Neuronal stem cell (in vitro differentiated cells): ENCODE measurements at regions not wholly inside any gene's neighbourhood (a gene's known extent, or its start where the extent isn't known, plus 50 kb on each side); places are given as distances from the start of the nearest gene placed in this dataset.
"Not testable (repeated sequence)": the region's sequence is repeated elsewhere in the genome, so short reads cannot be mapped to it uniquely, and the experiment has no call there.

ENCODE experiments used
- DNase-seq: peaks from one replicate; pipeline ENCODE4 v3.0.0-alpha.2; 2013; ENCODE audit warnings: low spot score
- H2AFZ ChIP-seq: one replicate; pipeline ENCODE4 v1.6.1; 2013; ENCODE audit warnings: mild to moderate bottlenecking, low read length, inconsistent platforms
- H2AK5ac ChIP-seq: 2 replicates; pipeline ENCODE4 v1.6.1; 2013; ENCODE audit warnings: low read depth, mild to moderate bottlenecking, inconsistent platforms, low read length, moderate library complexity, mixed read lengths
- H2BK120ac ChIP-seq: 2 replicates; pipeline ENCODE4 v1.6.1; 2013; ENCODE audit warnings: low read depth, mild to moderate bottlenecking, inconsistent platforms, low read length, moderate library complexity, mixed read lengths
- H2BK12ac ChIP-seq: one replicate; pipeline ENCODE4 v1.6.1; 2013; ENCODE audit warnings: low read length, inconsistent platforms
- H2BK15ac ChIP-seq: 2 replicates; pipeline ENCODE4 v1.6.1; 2013; ENCODE audit warnings: mild to moderate bottlenecking, low read length, inconsistent platforms, mixed read lengths
- H2BK5ac ChIP-seq: one replicate; pipeline ENCODE4 v1.6.1; 2013; ENCODE audit warnings: inconsistent platforms, mild to moderate bottlenecking, low read length, moderate library complexity
- H3K14ac ChIP-seq: one replicate; pipeline ENCODE4 v1.6.1; 2013; ENCODE audit warnings: low read length, inconsistent platforms
- H3K18ac ChIP-seq: 2 replicates; pipeline ENCODE4 v1.6.1; 2013; ENCODE audit warnings: low read length, inconsistent platforms
- H3K23ac ChIP-seq: 2 replicates; pipeline ENCODE4 v1.6.1; 2013; ENCODE audit warnings: low read depth, mild to moderate bottlenecking, mixed read lengths, low read length, inconsistent platforms; ENCODE audit not compliant: poor library complexity
- H3K27ac ChIP-seq: replicated peaks from 3 replicates; pipeline ENCODE4 v1.5.1; 2013; ENCODE audit warnings: low read length, inconsistent platforms
- H3K27me3 ChIP-seq, 3 experiments: 2 replicates each; pipeline ENCODE4 v1.6.1; 2013; ENCODE audit warnings: low read length in 3 of 3, mild to moderate bottlenecking in 2 of 3, inconsistent platforms in 1 of 3, low read depth in 1 of 3, mixed read lengths in 1 of 3, moderate library complexity in 1 of 3; ENCODE audit not compliant: control insufficient read depth in 3 of 3, insufficient read depth in 3 of 3
- H3K36me3 ChIP-seq, 2 donors: replicated peaks in 1 of 2; 2 replicates each; pipeline ENCODE4 v1.6.1; 2013; ENCODE audit warnings: low read length in 2 of 2; ENCODE audit not compliant: control insufficient read depth in 2 of 2, insufficient read depth in 2 of 2
- H3K4ac ChIP-seq: 2 replicates; pipeline ENCODE4 v1.6.1; 2013; ENCODE audit warnings: inconsistent platforms, mild to moderate bottlenecking, low read length, moderate library complexity
- H3K4me1 ChIP-seq, 2 donors: 1 replicate in 1 of 2; 2 replicates in 1 of 2; pipeline ENCODE4 v1.6.1; 2013; ENCODE audit warnings: low read length in 2 of 2, low read depth in 1 of 2; ENCODE audit not compliant: control insufficient read depth in 2 of 2, insufficient read depth in 1 of 2
- H3K4me2 ChIP-seq: one replicate; pipeline ENCODE4 v1.6.1; 2013; ENCODE audit warnings: mild to moderate bottlenecking, low read length, inconsistent platforms; ENCODE audit not compliant: insufficient read depth, poor library complexity, severe bottlenecking
- H3K4me3 ChIP-seq, 2 donors: 2 replicates each; pipeline ENCODE4 v1.5.1; 2013; ENCODE audit warnings: low read length in 2 of 2, mild to moderate bottlenecking in 2 of 2, inconsistent platforms in 1 of 2, moderate library complexity in 1 of 2
- H3K79me1 ChIP-seq: one replicate; pipeline ENCODE4 v1.6.1; 2013; ENCODE audit warnings: low read depth, mild to moderate bottlenecking, inconsistent platforms, low read length, moderate library complexity
- H3K9ac ChIP-seq: one replicate; pipeline ENCODE4 v1.6.1; 2013; ENCODE audit warnings: mild to moderate bottlenecking, low read depth, low read length, inconsistent platforms; ENCODE audit not compliant: poor library complexity
- H3K9me3 ChIP-seq, 2 donors: replicated peaks in 1 of 2; 2 replicates each; pipeline versions ENCODE3 to v1.6.1; 2013; ENCODE audit warnings: low read length in 2 of 2, mild to moderate bottlenecking in 2 of 2, inconsistent platforms in 1 of 2, low read depth in 1 of 2, mixed read lengths in 1 of 2, moderate library complexity in 1 of 2; ENCODE audit not compliant: control insufficient read depth in 2 of 2, insufficient read depth in 1 of 2
- H4K8ac ChIP-seq: one replicate; pipeline ENCODE4 v1.6.1; 2013; ENCODE audit warnings: low read depth, mild to moderate bottlenecking, inconsistent platforms, low read length, moderate library complexity
- H4K91ac ChIP-seq: one replicate; pipeline ENCODE4 v1.6.1; 2013; ENCODE audit warnings: low read length, low read depth, mild to moderate bottlenecking, inconsistent platforms; ENCODE audit not compliant: poor library complexity
- WGBS, 2 donors: extraction: QIAGEN DNeasy Blood & Tissue Kit; methylation state at CpG; one replicate each; pipeline ENCODE4 v1.1.7; 2013; ENCODE audit warnings: missing lambda C conversion rate in 2 of 2, mixed read lengths in 1 of 2; ENCODE audit not compliant: insufficient read length in 2 of 2, insufficient replicate concordance in 1 of 2; ENCODE audit errors: extremely low coverage in 2 of 2; 5-methylcytosine and 5-hydroxymethylcytosine counted together

- Histone ChIP-seq H3K79me1 (no peaks in the 10 kb centered on the region), H2AFZ (no peak overlapping the region), H3K9ac (no peak overlapping the region), H2BK5ac (no peak overlapping the region), H3K14ac (no peak overlapping the region), H4K91ac (no peak overlapping the region), H3K36me3 (no peaks in the 10 kb centered on the region), H4K8ac (no peak overlapping the region), H2BK12ac (no peak overlapping the region), H3K23ac (no peak overlapping the region), H2BK120ac (no peak overlapping the region), H3K4me2 (no peak overlapping the region), H3K27me3 (no peaks in the 10 kb centered on the region), H3K27ac (no peak overlapping the region), H3K4me3 (no peak overlapping the region), H3K18ac (no peak overlapping the region), H3K9me3 (no peaks in the 10 kb centered on the region), H2BK15ac (no peak overlapping the region), H2AK5ac (no peak overlapping the region), H3K4me1 (peaks cover 0 to 3% of the 10 kb centered on the region in 2 donors), H3K4ac (no peak overlapping the region)
- DNase-seq = no peak
- no CpG with 5 or more reads among the region's 9 CpGs for WGBS, 2 donors
These were observed 143.3 kb upstream of the MB21D2 start for GRCh38 chr3:193060748-193061546.

GRCh38 chr3:193068365-193068764, 150.7 kb upstream of the MB21D2 start:
- Histone ChIP-seq H3K23ac (no peak overlapping the region), H3K36me3 (no peaks in the 10 kb centered on the region), H4K8ac (no peak overlapping the region), H2AFZ (no peak overlapping the region), H3K4me2 (no peak overlapping the region), H2AK5ac (no peak overlapping the region), H3K18ac (no peak overlapping the region), H4K91ac (no peak overlapping the region), H3K27me3 (no peaks in the 10 kb centered on the region), H2BK15ac (no peak overlapping the region), H3K4me1 (peaks cover 0 to 1% of the 10 kb centered on the region in 2 donors), H3K4me3 (no peak overlapping the region), H3K9me3 (no peaks in the 10 kb centered on the region), H3K4ac (no peak overlapping the region), H2BK120ac (no peak overlapping the region), H3K14ac (no peak overlapping the region), H3K9ac (no peak overlapping the region), H2BK12ac (no peak overlapping the region), H3K79me1 (no peaks in the 10 kb centered on the region), H2BK5ac (no peak overlapping the region), H3K27ac (no peak overlapping the region)
- no CpG with 5 or more reads among the region's 2 CpGs for WGBS, 2 donors
- no peak for DNase-seq

DNA sequence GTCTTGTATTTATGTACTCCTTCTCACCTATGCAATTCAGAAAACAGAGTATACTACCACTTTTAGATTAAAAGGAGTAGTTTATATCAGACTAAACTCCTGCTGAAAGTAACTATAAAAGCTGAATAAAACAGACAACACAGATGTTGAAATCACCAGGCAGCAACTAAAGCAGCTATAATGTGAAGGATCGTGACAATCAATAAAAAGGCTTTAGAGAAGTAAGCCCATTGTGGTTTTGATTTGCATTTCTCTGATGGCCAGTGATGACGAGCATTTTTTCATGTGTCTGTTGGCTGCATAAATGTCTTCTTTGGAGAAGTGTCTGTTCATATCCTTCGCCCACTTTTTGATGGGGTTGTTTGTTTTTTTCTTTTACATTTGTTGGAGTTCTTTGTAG, 152.1 kb upstream of the MB21D2 start:
- not testable (repeated sequence) for H3K4me1 ChIP-seq
- no CpG with 5 or more reads among the region's 3 CpGs for WGBS, 2 donors

DNA sequence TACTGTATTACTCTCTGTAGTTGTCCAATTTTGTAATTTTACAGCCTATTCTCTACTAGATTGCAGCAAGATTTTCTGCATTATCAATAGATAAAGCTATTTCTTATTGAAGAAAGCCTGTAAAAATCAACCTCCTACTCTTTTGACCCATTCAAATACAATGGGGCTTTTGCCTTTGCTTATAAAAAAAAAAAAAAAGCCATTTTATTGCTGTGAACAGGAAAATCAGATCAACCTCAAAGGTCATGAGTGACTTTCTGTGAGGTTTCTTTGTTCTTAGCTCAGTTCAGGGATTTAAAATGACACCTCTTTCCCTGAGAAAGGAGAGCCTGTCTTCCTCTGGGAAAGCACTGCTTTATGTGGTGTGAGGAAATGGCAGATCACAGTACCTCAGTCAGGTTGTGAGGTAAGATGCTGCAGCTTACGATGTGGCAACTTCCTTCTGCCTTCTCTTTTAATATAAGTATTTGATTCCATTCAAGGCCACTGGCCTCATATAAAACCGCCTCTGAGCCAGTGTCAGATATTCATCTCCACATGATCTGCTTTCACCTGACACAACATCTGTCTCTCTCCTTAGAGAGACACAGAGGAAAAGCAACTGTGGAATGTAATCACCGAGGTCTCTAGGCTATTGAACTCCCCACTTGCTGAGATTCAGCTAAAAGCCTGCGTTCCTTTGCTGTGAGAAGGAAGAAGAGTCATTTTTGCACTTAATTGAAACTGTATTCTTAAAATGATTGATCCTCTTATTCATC, 161.5 kb upstream of the MB21D2 start:
- no peak overlapping the region for H2BK120ac ChIP-seq
- no peak overlapping the region for H2AFZ ChIP-seq
- no peak overlapping the region for H2AK5ac ChIP-seq
- no peak overlapping the region for H4K91ac ChIP-seq
- no peaks in the 10 kb centered on the region for H3K36me3 ChIP-seq
- H3K9me3 ChIP-seq = peaks cover 0 to 2% of the 10 kb centered on the region in 2 donors
- peak; percentile 15 for DNase-seq
- no peak overlapping the region for H3K4me3 ChIP-seq
- H2BK5ac ChIP-seq = no peak overlapping the region
- H3K4ac ChIP-seq = no peak overlapping the region
- no peak overlapping the region for H3K14ac ChIP-seq
- no peak overlapping the region for H2BK12ac ChIP-seq
- WGBS, 2 donors = no CpG with 5 or more reads among the region's 4 CpGs
- H3K4me1 ChIP-seq = no peaks in the 10 kb centered on the region
- H3K18ac ChIP-seq = no peak overlapping the region
- no peak overlapping the region for H3K4me2 ChIP-seq
- no peak overlapping the region for H3K27ac ChIP-seq
- no peak overlapping the region for H4K8ac ChIP-seq
- no peak overlapping the region for H2BK15ac ChIP-seq
- H3K9ac ChIP-seq = no peak overlapping the region
- no peaks in the 10 kb centered on the region for H3K79me1 ChIP-seq
- H3K27me3 ChIP-seq = no peaks in the 10 kb centered on the region
- H3K23ac ChIP-seq = no peak overlapping the region

More for the DNA sequence above, 152.1 kb upstream of the MB21D2 start:
- not testable (repeated sequence) for H3K27me3 ChIP-seq, H3K18ac ChIP-seq, H3K9ac ChIP-seq, H3K4me3 ChIP-seq, H2BK5ac ChIP-seq, H3K4ac ChIP-seq, H2BK120ac ChIP-seq, H3K14ac ChIP-seq, H3K79me1 ChIP-seq, DNase-seq, H2AFZ ChIP-seq, H2AK5ac ChIP-seq, H2BK12ac ChIP-seq, H2BK15ac ChIP-seq, H3K9me3 ChIP-seq, H4K91ac ChIP-seq, H3K23ac ChIP-seq, H4K8ac ChIP-seq, H3K4me2 ChIP-seq, H3K36me3 ChIP-seq, H3K27ac ChIP-seq
